HUES6 (cell line): ENCODE measurements at regions not wholly inside any gene's neighbourhood (a gene's known extent, or its start where the extent isn't known, plus 50 kb on each side); places are given as distances from the start of the nearest gene placed in this dataset.

Experiments used
- H3K27ac ChIP-seq: 2 replicates; pipeline ENCODE4 v1.7.0; 2013; ENCODE audit warnings: low read depth, mild to moderate bottlenecking, low read length, inconsistent platforms
- H3K27me3 ChIP-seq: 2 replicates; pipeline ENCODE4 v1.6.1; 2013; ENCODE audit warnings: low read length; ENCODE audit not compliant: control insufficient read depth, insufficient read depth
- H3K36me3 ChIP-seq: 2 replicates; pipeline ENCODE4 v1.6.1; 2013; ENCODE audit warnings: low read length; ENCODE audit not compliant: control insufficient read depth, insufficient read depth
- H3K4me1 ChIP-seq: 2 replicates; pipeline ENCODE4 v1.6.1; 2013; ENCODE audit warnings: low read length; ENCODE audit not compliant: control insufficient read depth, insufficient read depth
- H3K4me3 ChIP-seq: 2 replicates; pipeline ENCODE4 v1.5.1; 2013; ENCODE audit warnings: low read depth, low read length
- H3K9ac ChIP-seq: one replicate; pipeline ENCODE4 v1.6.1; 2013; ENCODE audit warnings: mild to moderate bottlenecking, low read length
- H3K9me3 ChIP-seq: 2 replicates; pipeline ENCODE4 v1.6.1; 2013; ENCODE audit warnings: low read depth, low read length; ENCODE audit not compliant: control insufficient read depth, insufficient read depth

DNA sequence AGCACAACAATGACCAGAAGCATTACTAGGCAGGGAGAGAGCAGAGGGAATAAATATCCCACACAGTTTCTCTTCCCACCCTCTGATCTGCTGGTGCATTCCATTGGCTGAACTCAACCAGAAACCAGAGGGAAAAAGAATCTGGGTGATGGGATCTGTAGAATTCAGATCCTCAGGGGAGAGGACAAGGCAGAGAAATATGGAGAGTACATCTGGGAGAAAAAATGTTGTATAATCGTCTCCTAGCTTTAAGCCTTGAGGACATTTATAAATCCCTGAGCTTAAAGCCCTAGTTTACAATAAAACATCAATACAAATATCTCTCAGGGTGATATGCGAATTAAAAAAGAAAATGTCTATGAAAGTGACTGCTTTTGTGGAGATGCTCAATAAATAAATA lies 368.1 kb upstream of the MAD2L1 start:
- Histone ChIP-seq H3K4me1 (no peaks in the 10 kb centered on the region), H3K27me3 (no peaks in the 10 kb centered on the region), H3K36me3 (no peaks in the 10 kb centered on the region), H3K4me3 (no peak overlapping the region), H3K27ac (no peak overlapping the region), H3K9me3 (no peaks in the 10 kb centered on the region), H3K9ac (no peak overlapping the region)

DNA sequence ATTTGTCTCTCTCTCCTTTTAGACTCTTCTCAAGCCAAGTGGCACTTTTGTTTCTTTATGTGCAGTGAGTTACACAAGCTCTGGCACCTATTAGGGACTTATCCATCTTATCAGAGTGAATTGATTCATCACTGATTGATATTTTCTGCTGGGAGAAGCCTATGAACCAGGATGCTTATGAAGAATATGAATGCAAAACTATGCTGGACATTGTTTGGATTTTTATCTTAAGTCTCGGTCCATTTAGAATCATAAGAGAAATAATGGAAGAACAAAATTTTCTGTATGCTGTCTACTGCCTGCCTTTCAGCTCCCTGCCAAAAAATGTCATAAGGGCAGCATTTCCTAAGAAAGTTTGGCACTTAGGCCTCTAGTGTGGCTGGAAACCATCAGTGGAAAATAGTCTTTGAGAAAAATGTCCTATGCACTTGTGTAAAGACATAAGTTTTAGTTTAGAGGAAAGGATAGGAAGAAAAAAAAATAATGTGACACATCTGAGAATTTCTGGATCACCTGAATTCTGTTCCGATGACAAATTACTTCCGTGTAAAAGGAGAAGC lies 365.7 kb upstream of the MAD2L1 start:
- Histone ChIP-seq H3K27ac (no peak overlapping the region), H3K4me3 (no peak overlapping the region), H3K9me3 (no peaks in the 10 kb centered on the region), H3K36me3 (no peaks in the 10 kb centered on the region), H3K4me1 (no peaks in the 10 kb centered on the region), H3K9ac (no peak overlapping the region), H3K27me3 (no peaks in the 10 kb centered on the region)

- Histone ChIP-seq H3K9ac (no peak overlapping the region), H3K27ac (no peak overlapping the region), H3K9me3 (no peaks in the 10 kb centered on the region), H3K36me3 (no peaks in the 10 kb centered on the region), H3K27me3 (no peaks in the 10 kb centered on the region), H3K4me1 (no peaks in the 10 kb centered on the region), H3K4me3 (no peak overlapping the region)
These were observed 364.5 kb upstream of the MAD2L1 start for GRCh38 chr4:120431180-120431579.

DNA sequence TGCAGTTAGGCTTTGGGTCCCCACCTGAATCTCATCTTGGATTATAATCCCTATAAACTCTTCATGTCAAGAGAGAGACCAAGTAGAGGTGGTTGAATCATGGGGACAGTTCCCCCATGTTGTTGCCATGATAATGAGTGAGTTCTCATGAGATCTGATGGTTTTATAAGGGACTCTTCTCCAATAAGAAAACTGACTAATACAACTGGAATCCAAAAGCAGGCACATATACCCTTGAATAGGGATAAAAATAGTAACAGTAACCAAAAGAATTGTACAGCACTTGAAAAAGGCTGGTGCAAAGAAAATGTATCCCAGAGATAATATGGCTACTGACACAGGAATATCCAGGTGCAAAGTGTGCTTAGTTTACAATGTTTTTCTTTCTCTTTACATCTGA lies 351.5 kb upstream of the MAD2L1 start:
- H3K27ac ChIP-seq = no peak overlapping the region
- no peak overlapping the region for H3K9ac ChIP-seq
- H3K4me1 ChIP-seq = no peaks in the 10 kb centered on the region
- no peaks in the 10 kb centered on the region for H3K27me3 ChIP-seq
- no peak overlapping the region for H3K4me3 ChIP-seq
- no peaks in the 10 kb centered on the region for H3K36me3 ChIP-seq
- peaks cover 9% of the 10 kb centered on the region for H3K9me3 ChIP-seq

- Histone ChIP-seq H3K4me3 (no peak overlapping the region), H3K27me3 (no peaks in the 10 kb centered on the region), H3K4me1 (no peaks in the 10 kb centered on the region), H3K9me3 (peaks cover 9% of the 10 kb centered on the region), H3K36me3 (no peaks in the 10 kb centered on the region), H3K27ac (no peak overlapping the region), H3K9ac (no peak overlapping the region)
These were observed 349.2 kb upstream of the MAD2L1 start for GRCh38 chr4:120415896-120416295.

- Histone ChIP-seq H3K27ac (no peak overlapping the region), H3K9me3 (no peaks in the 10 kb centered on the region; the same call in 1 of the 2 replicates), H3K4me1 (no peaks in the 10 kb centered on the region), H3K9ac (no peak overlapping the region), H3K4me3 (no peak overlapping the region), H3K36me3 (no peaks in the 10 kb centered on the region), H3K27me3 (no peaks in the 10 kb centered on the region)
These were observed 340.3 kb upstream of the MAD2L1 start for GRCh38 chr4:120406960-120407359.

DNA sequence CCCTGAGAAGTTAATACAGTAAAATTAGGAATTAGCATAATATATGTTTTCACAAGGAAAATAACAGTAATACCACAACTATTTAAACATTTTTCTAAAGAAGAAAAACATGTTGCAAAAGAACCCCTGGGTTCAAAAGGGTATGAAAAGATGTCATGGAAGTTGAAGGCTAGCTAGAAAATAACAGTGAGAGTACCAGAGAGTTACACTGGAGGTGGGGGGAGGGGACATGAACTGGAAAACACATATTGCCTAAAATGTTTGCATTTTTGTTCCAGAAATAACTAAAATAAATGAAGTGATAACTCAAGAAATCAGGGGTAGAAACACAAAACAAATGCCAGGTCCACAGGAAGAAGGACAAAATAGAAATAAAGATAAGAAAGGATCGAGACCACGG lies 336.6 kb upstream of the MAD2L1 start:
- H3K4me3 ChIP-seq = no peak overlapping the region
- no peaks in the 10 kb centered on the region for H3K9me3 ChIP-seq
- H3K9ac ChIP-seq = no peak overlapping the region
- no peaks in the 10 kb centered on the region for H3K4me1 ChIP-seq
- no peak overlapping the region for H3K27ac ChIP-seq
- no peaks in the 10 kb centered on the region for H3K27me3 ChIP-seq
- H3K36me3 ChIP-seq = no peaks in the 10 kb centered on the region

- no peaks in the 10 kb centered on the region for H3K4me1 ChIP-seq
- H3K9ac ChIP-seq = no peak overlapping the region
- H3K36me3 ChIP-seq = no peaks in the 10 kb centered on the region
- no peaks in the 10 kb centered on the region for H3K9me3 ChIP-seq
- no peak overlapping the region for H3K27ac ChIP-seq
- H3K27me3 ChIP-seq = no peaks in the 10 kb centered on the region
- no peak overlapping the region for H3K4me3 ChIP-seq
These were observed 333.8 kb upstream of the MAD2L1 start for GRCh38 chr4:120400441-120400840.

DNA sequence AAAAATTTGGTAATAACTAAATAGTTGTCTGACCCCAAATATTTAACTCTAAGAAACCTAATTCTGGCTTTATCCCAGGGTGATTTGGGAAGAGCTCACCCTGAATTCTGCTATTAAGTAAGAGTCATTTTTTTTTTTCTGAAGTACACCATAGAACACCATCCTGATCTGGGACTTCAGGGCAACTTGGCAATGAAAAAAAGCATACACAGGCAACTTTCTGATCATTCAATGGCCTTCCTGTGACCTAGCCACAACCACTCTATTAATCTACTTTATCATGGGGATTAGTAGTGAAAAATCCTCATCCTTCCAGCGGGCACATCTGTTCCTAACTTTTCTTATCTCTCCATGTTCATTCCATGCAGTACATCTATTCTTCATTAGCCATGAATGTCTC lies 333.2 kb upstream of the MAD2L1 start:
- Histone ChIP-seq H3K36me3 (no peaks in the 10 kb centered on the region), H3K4me1 (no peaks in the 10 kb centered on the region), H3K4me3 (no peak overlapping the region), H3K9ac (no peak overlapping the region), H3K9me3 (no peaks in the 10 kb centered on the region), H3K27me3 (no peaks in the 10 kb centered on the region), H3K27ac (no peak overlapping the region)

- H3K9me3 ChIP-seq = no peaks in the 10 kb centered on the region
- no peaks in the 10 kb centered on the region for H3K4me1 ChIP-seq
- H3K9ac ChIP-seq = no peak overlapping the region
- H3K27ac ChIP-seq = no peak overlapping the region
- H3K36me3 ChIP-seq = no peaks in the 10 kb centered on the region
- no peaks in the 10 kb centered on the region for H3K27me3 ChIP-seq
- H3K4me3 ChIP-seq = no peak overlapping the region
These were observed 329.1 kb upstream of the MAD2L1 start for GRCh38 chr4:120395746-120396145.

GRCh38 chr4:120355881-120356280 lies 289.2 kb upstream of the MAD2L1 start:
- Histone ChIP-seq H3K27me3 (no peaks in the 10 kb centered on the region), H3K4me1 (no peaks in the 10 kb centered on the region), H3K9ac (no peak overlapping the region), H3K36me3 (no peaks in the 10 kb centered on the region), H3K9me3 (no peaks in the 10 kb centered on the region), H3K27ac (no peak overlapping the region), H3K4me3 (no peak overlapping the region)

- Histone ChIP-seq H3K27ac (no peak overlapping the region), H3K4me3 (no peak overlapping the region), H3K9me3 (no peaks in the 10 kb centered on the region), H3K36me3 (no peaks in the 10 kb centered on the region), H3K4me1 (no peaks in the 10 kb centered on the region), H3K9ac (no peak overlapping the region), H3K27me3 (no peaks in the 10 kb centered on the region)
These were observed 287.7 kb upstream of the MAD2L1 start for GRCh38 chr4:120354381-120354780.
